ENCODE measurements at regions not wholly inside any gene's neighbourhood (a gene's known extent, or its start where the extent isn't known, plus 50 kb on each side); places are given as distances from the start of the nearest gene placed in this dataset.
"Not testable (repeated sequence)": the region's sequence is repeated elsewhere in the genome, so short reads cannot be mapped to it uniquely, and the experiment has no call there.

GRCh38 chr2:87075054-87075790 lies 53.6 kb upstream of the PLGLB1 start:
- not testable (repeated sequence) for DNase-seq (ENCODE audit: low spot score)

- peak; percentile 14 for DNase-seq (ENCODE audit: low spot score)
Observed at GRCh38 chr2:87075791-87076252, 54.2 kb upstream of the PLGLB1 start.

- DNase-seq (ENCODE audit: low spot score) = peak; percentile 86
Observed at GRCh38 chr2:87076253-87077123, 54.8 kb upstream of the PLGLB1 start.

- not testable (repeated sequence) for DNase-seq (ENCODE audit: low spot score)
Observed at GRCh38 chr2:87077124-87077446, 55.4 kb upstream of the PLGLB1 start.

GRCh38 chr2:87081727-87082126 lies 60.1 kb upstream of the PLGLB1 start:
- DNase-seq (ENCODE audit: low spot score) = not testable (repeated sequence)

- DNase-seq (ENCODE audit: low spot score) = not testable (repeated sequence)
Observed at GRCh38 chr2:87088079-87088478, 66.4 kb upstream of the PLGLB1 start.

GRCh38 chr2:87089401-87089800 lies 67.8 kb upstream of the PLGLB1 start:
- not testable (repeated sequence) for DNase-seq (ENCODE audit: low spot score)

GRCh38 chr2:87093252-87093651 lies 71.6 kb upstream of the PLGLB1 start:
- not testable (repeated sequence) for DNase-seq (ENCODE audit: low spot score)

- DNase-seq (ENCODE audit: low spot score) = not testable (repeated sequence)
Observed at GRCh38 chr2:87093937-87094529, 72.4 kb upstream of the PLGLB1 start.

- not testable (repeated sequence) for DNase-seq (ENCODE audit: low spot score)
Observed at GRCh38 chr2:87095804-87096203, 74.2 kb upstream of the PLGLB1 start.

- not testable (repeated sequence) for DNase-seq (ENCODE audit: low spot score)
Observed at GRCh38 chr2:87128761-87129553, 107.3 kb upstream of the PLGLB1 start.

GRCh38 chr2:87132577-87132976 lies 110.9 kb upstream of the PLGLB1 start:
- not testable (repeated sequence) for DNase-seq (ENCODE audit: low spot score)

- not testable (repeated sequence) for DNase-seq (ENCODE audit: low spot score)
Observed at GRCh38 chr2:87151835-87152493, 130.3 kb upstream of the PLGLB1 start.

- DNase-seq (ENCODE audit: low spot score) = not testable (repeated sequence)
Observed at GRCh38 chr2:87174454-87174853, 152.8 kb upstream of the PLGLB1 start.

- peak; percentile 0 for DNase-seq (ENCODE audit: low spot score)
Observed at GRCh38 chr2:87183373-87183772, 161.7 kb upstream of the PLGLB1 start.

- not testable (repeated sequence) for DNase-seq (ENCODE audit: low spot score)
Observed at GRCh38 chr2:87184260-87184659, 162.6 kb upstream of the PLGLB1 start.

GRCh38 chr2:87189214-87189613 lies 167.6 kb upstream of the PLGLB1 start:
- DNase-seq (ENCODE audit: low spot score) = not testable (repeated sequence)

GRCh38 chr2:87193336-87193735 lies 171.7 kb upstream of the PLGLB1 start:
- DNase-seq (ENCODE audit: low spot score) = not testable (repeated sequence)

GRCh38 chr2:87194254-87194999 lies 172.8 kb upstream of the PLGLB1 start:
- not testable (repeated sequence) for DNase-seq (ENCODE audit: low spot score)

GRCh38 chr2:87196720-87197388 lies 175.2 kb upstream of the PLGLB1 start:
- DNase-seq (ENCODE audit: low spot score) = not testable (repeated sequence)

All from LoVo (cell line).